GM19193 (cell line): ENCODE measurements at regions not wholly inside any gene's neighbourhood (a gene's known extent, or its start where the extent isn't known, plus 50 kb on each side); places are given as distances from the start of the nearest gene placed in this dataset.

Source experiments
- POLR2A ChIP-seq: IDR thresholded peaks from 4 replicates; pipeline ENCODE4 v1.6.1; 2011; ENCODE audit not compliant: insufficient read depth, insufficient read length; ENCODE audit errors: extremely low read depth

- no peak for TF ChIP-seq POLR2A
Observed at GRCh38 chr10:21174715-21175495, 277.8 kb upstream of the NEBL start.

- no peak for TF ChIP-seq POLR2A
Observed at GRCh38 chr10:21173802-21174714, 276.9 kb upstream of the NEBL start.

GRCh38 chr10:21172930-21173801 is 276.1 kb upstream of the NEBL start:
- TF ChIP-seq POLR2A = no peak

- TF ChIP-seq POLR2A = no peak
Observed at GRCh38 chr10:21172542-21172929, 275.4 kb upstream of the NEBL start.

- no peak for TF ChIP-seq POLR2A
Observed at GRCh38 chr10:21171936-21172541, 274.9 kb upstream of the NEBL start.

GRCh38 chr10:21171197-21171935 is 274.3 kb upstream of the NEBL start:
- no peak for TF ChIP-seq POLR2A

- no peak for TF ChIP-seq POLR2A
Observed at GRCh38 chr10:21170216-21170615, 273.1 kb upstream of the NEBL start.

- no peak for TF ChIP-seq POLR2A
Observed at GRCh38 chr10:21169271-21169670, 272.2 kb upstream of the NEBL start.

- no peak for TF ChIP-seq POLR2A
Observed at GRCh38 chr10:21167288-21168010, 270.3 kb upstream of the NEBL start.

GRCh38 chr10:21166557-21167287 is 269.6 kb upstream of the NEBL start:
- TF ChIP-seq POLR2A = no peak

- TF ChIP-seq POLR2A = no peak
Observed at GRCh38 chr10:21165489-21165888, 268.4 kb upstream of the NEBL start.

GRCh38 chr10:21164687-21165086 is 267.6 kb upstream of the NEBL start:
- no peak for TF ChIP-seq POLR2A

GRCh38 chr10:21162948-21163347 is 265.8 kb upstream of the NEBL start:
- no peak for TF ChIP-seq POLR2A

- TF ChIP-seq POLR2A = no peak
Observed at GRCh38 chr10:21161647-21162046, 264.5 kb upstream of the NEBL start.
